K562 (cell line): ENCODE measurements at regions not wholly inside any gene's neighbourhood (a gene's known extent, or its start where the extent isn't known, plus 50 kb on each side); places are given as distances from the start of the nearest gene placed in this dataset.

Experiments used
- ATAC-seq: fragments of 200-7000 bp; cut with Tn5 transposase; 3 replicates; pipeline ENCODE4 v1.9.1; 2020; ENCODE audit warnings: moderate library complexity
- BruUV-seq: library from RNA; stranded (reverse); fragments of 400-500 nt; replicated peaks from 2 replicates; lab custom pipeline; 2021; lab: Mats Ljungman, UMichigan
- CTCF ChIA-PET: fragments of 300-600 bp; formaldehyde crosslinking; extraction: SDS; loops from one replicate; lab custom pipeline; 2021; ENCODE audit warnings: low intra/inter-chr PET ratio; lab: Yijun Ruan, JAX
- POLR2A ChIA-PET: fragments of 300-600, 350-650 bp; sonication (Branson Sonifier 250); formaldehyde crosslinking; extraction: SDS; loops from one replicate; lab custom pipeline; 2021; ENCODE audit warnings: antibody characterized with exemption, inconsistent platforms; lab: Yijun Ruan, JAX
- DNase-seq, 4 experiments: peaks; one replicate each; pipeline versions ENCODE4 v3.0.0 to v3.0.0-alpha.2; 2011 to 2018; ENCODE audit warnings: low spot score in 3 of 4, mixed read lengths in 3 of 4; ENCODE audit errors: extremely low read depth in 1 of 4
- FAIRE-seq: peaks from 2 replicates; lab custom pipeline; 2011; peaks lifted over from hg19 to GRCh38; lab: Jason Lieb, UNC
- H2AFZ ChIP-seq: 2 replicates; pipeline ENCODE4 v1.6.0; 2011; ENCODE audit warnings: low read depth, low read length, control low read depth, inconsistent platforms
- H3K27ac ChIP-seq: fragments of 200-600 bp; 3 replicates; pipeline ENCODE4 v1.8.0; 2011; ENCODE audit warnings: low read depth, mild to moderate bottlenecking, control low read depth, inconsistent platforms, low read length, moderate library complexity, mixed read lengths; ENCODE audit errors: extremely low read depth
- H3K27me3 ChIP-seq, 2 experiments: fragments of 300-600 bp in 1 of 2; 2 replicates in 1 of 2; 3 replicates in 1 of 2; pipeline versions ENCODE4 v1.6.0 to v1.8.0; 2011; ENCODE audit warnings: inconsistent platforms in 2 of 2, low read length in 2 of 2, mild to moderate bottlenecking in 1 of 2, mixed read lengths in 1 of 2, moderate library complexity in 1 of 2; ENCODE audit not compliant: control insufficient read depth in 2 of 2, insufficient read depth in 2 of 2
- H3K36me3 ChIP-seq: fragments of 300-600 bp; 3 replicates; pipeline ENCODE4 v1.8.0; 2011; ENCODE audit warnings: mild to moderate bottlenecking, low read length, inconsistent platforms; ENCODE audit not compliant: control insufficient read depth, insufficient read depth
- H3K4me1 ChIP-seq, 2 experiments: fragments of 200-600 bp in 1 of 2; replicated peaks in 1 of 2; 2 replicates in 1 of 2; 3 replicates in 1 of 2; pipeline versions ENCODE4 v1.5.1 to v1.8.0; 2011; ENCODE audit warnings: inconsistent platforms in 2 of 2, low read length in 2 of 2, mild to moderate bottlenecking in 1 of 2, mixed read lengths in 1 of 2, moderate library complexity in 1 of 2; ENCODE audit not compliant: control insufficient read depth in 2 of 2, insufficient read depth in 2 of 2
- H3K4me2 ChIP-seq: 2 replicates; pipeline ENCODE4 v1.6.1; 2011; ENCODE audit warnings: low read length, control low read depth, inconsistent platforms, mixed read lengths; ENCODE audit not compliant: insufficient read depth
- H3K4me3 ChIP-seq: fragments of 200-600 bp; sonication (generic), shearing (Covaris generic); 2 replicates; pipeline ENCODE4 v1.5.1; 2016; ENCODE audit warnings: control low read depth, inconsistent platforms
- H3K79me2 ChIP-seq: fragments of 200-600 bp; 3 replicates; pipeline ENCODE4 v1.8.0; 2011; ENCODE audit warnings: low read length, inconsistent platforms; ENCODE audit not compliant: control insufficient read depth, insufficient read depth
- H3K9ac ChIP-seq, 2 experiments: 2 replicates each; pipeline versions ENCODE4 v1.6.0 to v1.6.1; 2011; ENCODE audit warnings: low read depth in 2 of 2, low read length in 2 of 2, control low read depth in 1 of 2, inconsistent platforms in 1 of 2, mild to moderate bottlenecking in 1 of 2, mixed read lengths in 1 of 2; ENCODE audit not compliant: insufficient read depth in 1 of 2
- H3K9me1 ChIP-seq: one replicate; pipeline ENCODE4 v1.6.0; 2011; ENCODE audit warnings: inconsistent platforms, mild to moderate bottlenecking, low read length, moderate library complexity; ENCODE audit not compliant: control insufficient read depth, insufficient read depth
- H3K9me3 ChIP-seq: replicated peaks from 2 replicates; pipeline ENCODE4 v1.5.1; 2011; ENCODE audit warnings: low read depth, low read length, inconsistent platforms; ENCODE audit not compliant: control insufficient read depth, insufficient read depth
- H4K20me1 ChIP-seq: replicated peaks from 2 replicates; pipeline ENCODE4 v1.6.1; 2011; ENCODE audit warnings: low read length, inconsistent platforms, mixed read lengths; ENCODE audit not compliant: control insufficient read depth, insufficient read depth
- FOXK1 ChIP-seq: sonication (generic); formaldehyde crosslinking; IDR thresholded peaks from 2 replicates; pipeline ENCODE4 v1.8.0; 2022; ENCODE audit warnings: missing genetic modification reagents, mild to moderate bottlenecking, borderline replicate concordance
- POLR2H ChIP-seq: IDR thresholded peaks from 2 replicates; pipeline ENCODE4 v1.6.1; 2016; ENCODE audit warnings: missing genetic modification characterization, low read depth, mild to moderate bottlenecking, control low read depth, missing compliant biosample characterization, moderate library complexity
- YY1 ChIP-seq, 3 experiments: IDR thresholded peaks; 2 replicates each; pipeline ENCODE4 v1.6.1; 2011; ENCODE audit warnings: low read length in 2 of 3, mild to moderate bottlenecking in 2 of 3, moderate library complexity in 2 of 3, borderline replicate concordance in 1 of 3, control low read depth in 1 of 3, low read depth in 1 of 3; ENCODE audit not compliant: insufficient read depth in 3 of 3, insufficient replicate concordance in 2 of 3, control insufficient read depth in 1 of 3, insufficient read length in 1 of 3; ENCODE audit errors: extremely low read depth in 1 of 3
- ZNF41 ChIP-seq: fragments of 250-450 bp; sonication (Bioruptor Pico); conservative IDR thresholded peaks from 2 replicates; pipeline ENCODE4 v1.4.0; 2020; ENCODE audit warnings: mild to moderate bottlenecking
- WGBS: fragments of 100-300 bp; shearing (Covaris generic); methylation state at CpG from one replicate; pipeline ENCODE4 v1.1.6; 2016; ENCODE audit warnings: low coverage, mixed read lengths; ENCODE audit not compliant: insufficient coverage; ENCODE audit errors: missing lambda C conversion rate; 5-methylcytosine and 5-hydroxymethylcytosine counted together
- in situ Hi-C: fragments of 300-500 bp; cut with MboI; formaldehyde crosslinking; loops from 4 replicates; pipeline ENCODE4 v1.15.0; 2018; ENCODE audit warnings: inconsistent platforms, mixed read lengths
- intact Hi-C: fragments of 100-400 bp; cut with micrococcal nuclease; formaldehyde crosslinking; loops from 2 replicates; pipeline ENCODE4 v1.14.2; 2022
- TF ChIP-seq, protein P1 (sequence below), 2 experiments: fragments of 450-650 bp; formaldehyde crosslinking in 1 of 2; IDR thresholded peaks; 2 replicates each; pipeline versions ENCODE4 v1.4.0 to v1.6.1; 2014 to 2020; ENCODE audit warnings: mild to moderate bottlenecking in 2 of 2, borderline replicate concordance in 1 of 2, low read depth in 1 of 2

DNA sequence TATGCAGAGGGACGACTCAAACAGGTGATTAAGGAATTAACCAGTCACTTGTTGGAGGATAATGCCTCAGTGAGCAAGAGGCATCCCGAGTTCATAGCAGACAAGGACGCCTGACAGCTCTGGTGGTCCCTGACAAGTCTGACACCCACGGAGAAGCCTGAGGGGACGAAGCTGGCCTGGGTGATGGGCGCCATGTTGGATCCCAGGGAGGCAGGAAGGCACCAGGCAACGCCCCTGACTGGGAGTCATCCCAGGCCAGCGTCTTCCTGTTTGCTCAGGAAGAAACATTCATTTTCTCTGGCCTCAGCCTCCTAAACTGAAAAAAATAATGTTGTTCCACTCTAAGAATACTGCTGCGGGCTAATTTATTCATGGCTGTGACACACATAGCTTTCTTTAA is 92.1 kb upstream of the ATP8B1 start:
- Histone ChIP-seq H3K4me1 (no peaks in the 10 kb centered on the region), H3K4me3 (no peak overlapping the region), H3K9ac (no peak overlapping the region), H3K79me2 (no peaks in the 10 kb centered on the region), H3K36me3 (no peaks in the 10 kb centered on the region), H3K9me3 (no peaks in the 10 kb centered on the region), H3K9me1 (no peaks in the 10 kb centered on the region), H3K27me3 (no peaks in the 10 kb centered on the region), H4K20me1 (no peaks in the 10 kb centered on the region), H2AFZ (peak overlapping the region; percentile 72), H3K4me2 (no peak overlapping the region; the same call in 1 of the 2 replicates), H3K27ac (no peak overlapping the region)
- BruUV-seq = no TSS peak
- POLR2A ChIA-PET = no interaction called here
- in situ Hi-C loops (loop anchor here (25.0 kb wide), 1 partner anchor 242 kb away; no protein-coding TSS in a partner anchor), intact Hi-C loops (no loop called here)
- DNase-seq (no peak), FAIRE-seq (no peak), ATAC-seq (no peak)
- CTCF ChIA-PET = no interaction called here
- WGBS = 22% methylated on average over 9 of the region's 9 CpGs
- TF ChIP-seq ZNF41 (CRISPR knock-in tag) = no peak
- TF ChIP-seq YY1 (IDR thresholded peaks at IDR 0.05; ENCODE audit: borderline replicate concordance in 1 of 3, control insufficient read depth in 1 of 3, extremely low read depth in 1 of 3, insufficient read depth in 3 of 3, insufficient read length in 1 of 3, insufficient replicate concordance in 2 of 3, low read depth in 1 of 3, low read length in 2 of 3) = peak in 1 of 3 experiments; percentile 44
- no peak for TF ChIP-seq POLR2H (tag)
- TF ChIP-seq, protein P1, sequence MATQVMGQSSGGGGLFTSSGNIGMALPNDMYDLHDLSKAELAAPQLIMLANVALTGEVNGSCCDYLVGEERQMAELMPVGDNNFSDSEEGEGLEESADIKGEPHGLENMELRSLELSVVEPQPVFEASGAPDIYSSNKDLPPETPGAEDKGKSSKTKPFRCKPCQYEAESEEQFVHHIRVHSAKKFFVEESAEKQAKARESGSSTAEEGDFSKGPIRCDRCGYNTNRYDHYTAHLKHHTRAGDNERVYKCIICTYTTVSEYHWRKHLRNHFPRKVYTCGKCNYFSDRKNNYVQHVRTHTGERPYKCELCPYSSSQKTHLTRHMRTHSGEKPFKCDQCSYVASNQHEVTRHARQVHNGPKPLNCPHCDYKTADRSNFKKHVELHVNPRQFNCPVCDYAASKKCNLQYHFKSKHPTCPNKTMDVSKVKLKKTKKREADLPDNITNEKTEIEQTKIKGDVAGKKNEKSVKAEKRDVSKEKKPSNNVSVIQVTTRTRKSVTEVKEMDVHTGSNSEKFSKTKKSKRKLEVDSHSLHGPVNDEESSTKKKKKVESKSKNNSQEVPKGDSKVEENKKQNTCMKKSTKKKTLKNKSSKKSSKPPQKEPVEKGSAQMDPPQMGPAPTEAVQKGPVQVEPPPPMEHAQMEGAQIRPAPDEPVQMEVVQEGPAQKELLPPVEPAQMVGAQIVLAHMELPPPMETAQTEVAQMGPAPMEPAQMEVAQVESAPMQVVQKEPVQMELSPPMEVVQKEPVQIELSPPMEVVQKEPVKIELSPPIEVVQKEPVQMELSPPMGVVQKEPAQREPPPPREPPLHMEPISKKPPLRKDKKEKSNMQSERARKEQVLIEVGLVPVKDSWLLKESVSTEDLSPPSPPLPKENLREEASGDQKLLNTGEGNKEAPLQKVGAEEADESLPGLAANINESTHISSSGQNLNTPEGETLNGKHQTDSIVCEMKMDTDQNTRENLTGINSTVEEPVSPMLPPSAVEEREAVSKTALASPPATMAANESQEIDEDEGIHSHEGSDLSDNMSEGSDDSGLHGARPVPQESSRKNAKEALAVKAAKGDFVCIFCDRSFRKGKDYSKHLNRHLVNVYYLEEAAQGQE (IDR thresholded peaks at IDR 0.05; ENCODE audit: borderline replicate concordance) = no peak
- TF ChIP-seq, protein P1 (CRISPR knock-in tag; IDR thresholded peaks at IDR 0.05; ENCODE audit: low read depth) = no peak
- TF ChIP-seq FOXK1 (CRISPR knock-in tag) = no peak
